Endothelial cell of umbilical vein (primary cell): ENCODE measurements at regions not wholly inside any gene's neighbourhood (a gene's known extent, or its start where the extent isn't known, plus 50 kb on each side); places are given as distances from the start of the nearest gene placed in this dataset.

ENCODE experiments used
- EZH2 ChIP-seq: IDR thresholded peaks from 2 replicates; pipeline ENCODE4 v1.6.1; 2012; ENCODE audit warnings: borderline replicate concordance, low read depth, mild to moderate bottlenecking, moderate library complexity, low read length, inconsistent platforms; ENCODE audit not compliant: severe bottlenecking
- GATA2 ChIP-seq: IDR thresholded peaks from 2 replicates; pipeline ENCODE4 v1.7.0; 2011; ENCODE audit warnings: low read depth, mild to moderate bottlenecking, moderate library complexity, mixed read lengths, low read length; ENCODE audit not compliant: insufficient read length, insufficient read depth
- MYC ChIP-seq: IDR thresholded peaks from one replicate; pipeline ENCODE4 v1.6.1; 2011; ENCODE audit warnings: mild to moderate bottlenecking, low read depth, low read length
- POLR2A ChIP-seq: IDR thresholded peaks from 2 replicates; pipeline ENCODE4 v1.6.1; 2012; ENCODE audit warnings: low read depth, mild to moderate bottlenecking, control low read depth, low read length
- POLR2AphosphoS5 ChIP-seq: IDR thresholded peaks from 2 replicates; pipeline ENCODE4 v1.6.1; 2012; ENCODE audit warnings: low read depth, mild to moderate bottlenecking, control low read depth, low read length, moderate library complexity; ENCODE audit not compliant: insufficient read depth
- TF ChIP-seq, protein P1 (sequence below), 2 donors: IDR thresholded peaks; 1 replicate in 1 of 2; 2 replicates in 1 of 2; pipeline ENCODE4 v1.5.1; 2011; ENCODE audit warnings: low read length in 2 of 2, mild to moderate bottlenecking in 2 of 2, moderate library complexity in 2 of 2, control low read depth in 1 of 2, inconsistent platforms in 1 of 2, low read depth in 1 of 2; ENCODE audit not compliant: insufficient read depth in 1 of 2; ENCODE audit errors: extremely low read depth in 1 of 2
- TF ChIP-seq, protein P2 (sequence below): IDR thresholded peaks from 2 replicates; pipeline ENCODE4 v1.6.1; 2011; ENCODE audit not compliant: insufficient read depth, insufficient read length

DNA sequence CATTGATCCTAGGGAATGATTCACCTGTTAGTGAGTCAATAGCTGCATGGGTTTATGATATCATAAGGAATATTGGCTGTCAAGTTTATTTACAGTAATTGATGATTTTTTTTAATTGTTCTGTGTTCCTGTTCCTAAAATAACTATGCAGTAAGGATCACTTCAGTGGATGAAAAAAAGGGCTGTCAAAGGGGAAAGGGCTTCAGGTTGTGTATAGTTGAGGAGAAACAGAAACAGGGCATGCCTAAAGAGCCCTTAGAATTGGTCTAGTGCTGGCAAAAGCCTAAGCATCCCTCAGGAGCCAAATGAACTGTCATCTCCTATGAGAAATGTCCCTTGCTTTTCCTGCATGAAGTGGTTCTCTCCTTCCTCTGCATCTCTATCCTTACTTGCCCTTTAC is 444.9 kb downstream of the RMST start:
- TF ChIP-seq, protein P1, sequence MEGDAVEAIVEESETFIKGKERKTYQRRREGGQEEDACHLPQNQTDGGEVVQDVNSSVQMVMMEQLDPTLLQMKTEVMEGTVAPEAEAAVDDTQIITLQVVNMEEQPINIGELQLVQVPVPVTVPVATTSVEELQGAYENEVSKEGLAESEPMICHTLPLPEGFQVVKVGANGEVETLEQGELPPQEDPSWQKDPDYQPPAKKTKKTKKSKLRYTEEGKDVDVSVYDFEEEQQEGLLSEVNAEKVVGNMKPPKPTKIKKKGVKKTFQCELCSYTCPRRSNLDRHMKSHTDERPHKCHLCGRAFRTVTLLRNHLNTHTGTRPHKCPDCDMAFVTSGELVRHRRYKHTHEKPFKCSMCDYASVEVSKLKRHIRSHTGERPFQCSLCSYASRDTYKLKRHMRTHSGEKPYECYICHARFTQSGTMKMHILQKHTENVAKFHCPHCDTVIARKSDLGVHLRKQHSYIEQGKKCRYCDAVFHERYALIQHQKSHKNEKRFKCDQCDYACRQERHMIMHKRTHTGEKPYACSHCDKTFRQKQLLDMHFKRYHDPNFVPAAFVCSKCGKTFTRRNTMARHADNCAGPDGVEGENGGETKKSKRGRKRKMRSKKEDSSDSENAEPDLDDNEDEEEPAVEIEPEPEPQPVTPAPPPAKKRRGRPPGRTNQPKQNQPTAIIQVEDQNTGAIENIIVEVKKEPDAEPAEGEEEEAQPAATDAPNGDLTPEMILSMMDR (IDR thresholded peaks at IDR 0.05; ENCODE audit: extremely low read depth in 1 of 2, insufficient read depth in 1 of 2, low read depth in 1 of 2, low read length in 2 of 2) = no peak
- TF ChIP-seq POLR2A = no peak
- no peak for TF ChIP-seq POLR2AphosphoS5
- TF ChIP-seq EZH2 = no peak
- TF ChIP-seq, protein P2, sequence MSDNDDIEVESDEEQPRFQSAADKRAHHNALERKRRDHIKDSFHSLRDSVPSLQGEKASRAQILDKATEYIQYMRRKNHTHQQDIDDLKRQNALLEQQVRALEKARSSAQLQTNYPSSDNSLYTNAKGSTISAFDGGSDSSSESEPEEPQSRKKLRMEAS = no peak
- no peak for TF ChIP-seq MYC
- no peak for TF ChIP-seq GATA2
